NCI-H748 treated with DMSO at 0.1 percent for 48 hours (cell line): ENCODE measurements at regions not wholly inside any gene's neighbourhood (a gene's known extent, or its start where the extent isn't known, plus 50 kb on each side); places are given as distances from the start of the nearest gene placed in this dataset.

Experiments
- DNase-seq: peaks from one replicate; lab custom pipeline; 2025; lab: John Stamatoyannopoulos, UW

- no peak for DNase-seq
These were observed 724.4 kb upstream of the SLITRK5 start for GRCh38 chr13:86946734-86947133.

DNA sequence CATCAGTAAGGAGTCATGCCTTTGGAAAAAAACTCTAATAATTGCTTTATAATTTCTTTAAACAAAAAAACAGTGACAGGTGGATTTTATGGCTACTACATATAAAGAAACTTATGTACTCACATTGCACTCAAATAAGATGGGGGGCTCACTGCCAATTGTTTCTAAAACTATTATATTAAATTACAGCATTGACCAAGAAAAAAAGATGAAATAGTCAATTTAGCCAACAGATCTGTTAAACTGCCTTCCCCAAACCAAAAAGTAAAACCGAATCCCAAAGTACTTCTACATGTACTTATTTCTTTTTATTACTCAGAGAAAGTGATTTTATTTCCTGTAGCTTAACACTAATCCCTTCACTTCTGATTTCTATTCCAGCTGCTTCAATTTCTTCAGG, 716.8 kb upstream of the SLITRK5 start:
- no peak for DNase-seq

DNA sequence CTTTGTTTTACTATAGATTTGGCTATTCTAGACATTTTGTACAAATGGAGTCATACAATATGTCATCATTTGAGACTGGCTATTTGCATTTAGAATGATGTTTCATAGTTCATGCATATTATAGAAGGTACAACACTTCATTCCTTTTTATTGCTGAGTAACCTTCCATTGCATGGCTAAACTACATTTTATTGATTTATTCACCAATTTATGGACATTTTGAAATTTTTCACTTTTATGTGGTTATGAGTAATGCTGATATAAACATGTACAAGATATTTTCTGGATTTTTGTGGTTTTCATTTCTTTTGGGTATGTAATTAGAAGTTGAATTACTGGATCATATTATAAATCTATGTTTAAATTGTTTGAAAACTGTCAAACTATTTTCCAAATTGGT, 710.3 kb upstream of the SLITRK5 start:
- no peak for DNase-seq

- DNase-seq, result no peak
These were observed 696.7 kb upstream of the SLITRK5 start for GRCh38 chr13:86974251-86974994.

DNA sequence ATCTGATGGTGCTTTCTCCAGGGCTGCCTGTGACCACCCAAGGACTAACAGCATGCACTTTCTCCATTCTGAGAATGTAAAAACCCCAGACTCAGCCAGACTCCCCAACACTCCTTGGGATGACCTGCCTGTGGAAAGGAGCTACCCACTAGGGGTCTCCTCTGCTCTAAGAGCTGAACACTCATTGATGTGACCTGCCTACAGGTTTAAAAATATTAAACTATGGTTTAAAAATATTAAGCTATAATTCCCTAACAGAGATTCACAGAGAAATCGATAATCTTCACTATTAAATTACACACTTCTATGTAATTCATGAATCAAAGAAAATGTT, 696.2 kb upstream of the SLITRK5 start:
- no peak for DNase-seq

- no peak for DNase-seq
These were observed 694.4 kb upstream of the SLITRK5 start for GRCh38 chr13:86976521-86977324.

GRCh38 chr13:86986448-86986847, 684.7 kb upstream of the SLITRK5 start:
- DNase-seq, result peak; percentile 75

DNA sequence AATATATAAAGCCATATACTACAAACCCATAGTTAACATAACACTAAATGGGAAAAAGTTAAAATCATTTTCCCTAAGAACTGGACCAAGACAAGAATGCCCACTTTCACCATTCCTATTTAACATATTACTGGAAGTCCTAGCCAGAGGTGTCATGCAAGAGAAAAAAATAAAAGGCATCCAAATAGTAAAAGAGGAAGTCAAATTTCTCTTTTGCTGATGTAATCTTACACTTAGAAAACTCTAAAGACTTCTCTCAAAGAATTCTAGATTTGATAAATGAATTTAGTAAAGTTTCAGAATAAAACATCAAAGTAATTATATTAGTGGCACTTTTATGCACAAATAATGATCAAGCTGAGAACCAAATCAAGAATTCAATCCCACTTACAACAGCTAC, 678.9 kb upstream of the SLITRK5 start:
- DNase-seq, result no peak

GRCh38 chr13:87003265-87003664, 667.9 kb upstream of the SLITRK5 start:
- DNase-seq, result no peak

DNA sequence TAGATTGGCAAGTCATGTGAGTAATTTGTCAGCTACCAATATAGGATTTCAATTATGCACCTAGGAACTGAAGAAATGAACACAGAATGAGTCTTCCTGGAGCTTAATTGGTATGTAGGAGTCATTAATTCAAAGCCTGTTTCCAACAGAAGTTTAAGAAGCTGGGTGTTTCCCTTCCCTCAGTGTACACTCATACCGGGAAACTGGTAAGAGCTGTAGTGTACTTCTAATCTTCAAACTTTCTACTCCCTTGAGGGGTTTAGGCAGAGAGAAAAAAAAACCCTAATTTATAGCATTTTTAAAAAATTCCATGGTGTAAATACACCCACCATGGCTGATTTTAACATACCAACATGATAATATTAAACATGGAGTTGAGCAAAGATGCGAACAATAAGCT, 665.7 kb upstream of the SLITRK5 start:
- no peak for DNase-seq

- no peak for DNase-seq
These were observed 635.6 kb upstream of the SLITRK5 start for GRCh38 chr13:87035526-87035925.

- DNase-seq, result no peak
These were observed 628.2 kb upstream of the SLITRK5 start for GRCh38 chr13:87042946-87043345.

GRCh38 chr13:87052731-87053130, 618.4 kb upstream of the SLITRK5 start:
- no peak for DNase-seq

DNA sequence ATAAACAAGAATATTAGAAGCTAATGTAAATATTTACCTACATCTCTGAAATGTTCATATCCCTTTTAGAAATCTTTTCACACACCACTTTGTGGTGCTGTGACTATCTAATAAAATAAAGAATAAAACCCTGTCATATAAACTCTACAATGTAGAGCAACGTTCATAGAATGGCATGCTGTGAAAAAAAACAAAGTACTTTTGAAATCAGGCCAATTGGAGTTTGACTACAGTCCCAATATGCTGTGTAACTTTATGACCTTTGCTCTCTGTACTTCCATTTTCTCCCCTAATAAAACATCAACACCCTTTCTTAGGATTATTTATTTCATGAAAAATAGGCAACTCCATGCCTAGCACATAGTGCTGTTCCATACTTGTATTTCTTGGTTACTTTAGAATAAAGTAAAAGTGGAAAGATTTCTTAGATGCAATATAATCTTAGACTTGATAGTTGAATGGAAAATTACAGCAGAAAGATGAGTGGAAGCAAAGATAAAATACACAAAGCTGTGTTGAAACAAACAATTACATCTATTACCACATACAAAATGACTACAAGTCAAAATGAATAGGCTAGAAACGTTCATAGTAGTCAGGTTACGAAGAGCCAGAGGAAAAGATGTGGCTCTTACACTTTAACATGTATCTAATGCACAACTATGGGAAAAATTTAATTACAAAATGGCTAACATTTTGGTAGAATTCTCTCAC, 613.2 kb upstream of the SLITRK5 start:
- DNase-seq, result no peak

GRCh38 chr13:87058786-87059329, 612.3 kb upstream of the SLITRK5 start:
- no peak for DNase-seq

DNA sequence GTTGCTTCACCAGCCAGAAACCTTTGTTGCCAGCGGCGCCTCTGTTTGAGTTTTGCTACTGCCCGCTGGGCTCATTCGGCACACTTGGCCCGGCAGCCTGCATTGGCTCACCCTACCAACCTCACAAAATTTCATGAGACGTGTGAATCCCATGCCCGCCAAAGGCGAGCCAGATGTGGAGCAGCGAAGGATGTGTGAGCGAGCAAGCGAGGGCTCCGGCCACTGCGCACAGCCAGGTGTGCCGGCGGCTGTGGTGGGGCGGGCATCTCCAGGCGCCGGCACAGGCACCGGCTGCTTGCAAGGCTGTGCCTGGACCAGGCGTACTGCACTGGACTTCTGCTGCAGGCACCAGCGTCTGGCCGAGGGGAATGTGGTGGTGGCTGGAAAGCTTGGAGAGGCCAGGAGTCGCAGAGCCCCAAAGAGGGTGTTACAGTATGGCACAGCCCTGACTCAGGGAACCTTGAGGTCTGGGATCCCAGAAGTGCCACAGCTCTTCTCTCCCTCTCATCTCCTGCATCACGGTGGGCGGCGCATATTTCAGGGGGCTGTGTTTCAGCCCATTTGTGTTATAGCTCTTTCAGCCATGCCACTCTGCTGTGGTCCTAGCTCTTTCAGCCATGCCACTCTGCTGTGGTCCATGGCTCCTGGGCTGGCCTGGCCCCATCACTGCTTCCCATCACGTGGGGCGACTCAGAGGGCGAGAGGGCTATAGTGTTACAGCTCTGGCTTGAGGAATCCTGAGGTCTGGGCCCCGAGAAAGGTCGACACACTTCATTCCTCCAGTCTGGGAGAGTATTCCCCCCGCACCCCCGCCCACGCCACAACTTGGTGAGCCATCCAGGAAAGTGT, 592.0 kb upstream of the SLITRK5 start:
- no peak for DNase-seq

GRCh38 chr13:87080100-87080779, 590.9 kb upstream of the SLITRK5 start:
- DNase-seq, result no peak

- no peak for DNase-seq
These were observed 587.0 kb upstream of the SLITRK5 start for GRCh38 chr13:87084192-87084591.

DNA sequence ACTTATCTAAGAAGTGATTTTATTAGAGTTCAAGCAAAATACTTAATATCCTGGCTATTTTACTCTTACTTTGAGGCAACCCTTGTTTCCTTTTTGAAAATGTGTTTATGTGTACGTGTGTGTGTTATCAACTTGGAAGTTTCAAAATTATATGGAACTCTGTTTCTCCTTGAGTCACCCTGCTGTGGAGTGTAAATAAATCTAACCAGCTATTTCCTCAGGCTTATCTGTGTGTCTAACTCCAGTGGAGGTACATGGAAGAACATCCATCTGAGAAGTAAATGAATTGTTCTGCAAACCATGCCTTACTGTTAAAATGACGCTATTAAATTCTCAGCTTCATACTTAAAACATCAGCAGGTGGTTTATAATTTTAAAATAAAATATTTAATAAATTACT, 583.4 kb upstream of the SLITRK5 start:
- DNase-seq, result no peak

DNA sequence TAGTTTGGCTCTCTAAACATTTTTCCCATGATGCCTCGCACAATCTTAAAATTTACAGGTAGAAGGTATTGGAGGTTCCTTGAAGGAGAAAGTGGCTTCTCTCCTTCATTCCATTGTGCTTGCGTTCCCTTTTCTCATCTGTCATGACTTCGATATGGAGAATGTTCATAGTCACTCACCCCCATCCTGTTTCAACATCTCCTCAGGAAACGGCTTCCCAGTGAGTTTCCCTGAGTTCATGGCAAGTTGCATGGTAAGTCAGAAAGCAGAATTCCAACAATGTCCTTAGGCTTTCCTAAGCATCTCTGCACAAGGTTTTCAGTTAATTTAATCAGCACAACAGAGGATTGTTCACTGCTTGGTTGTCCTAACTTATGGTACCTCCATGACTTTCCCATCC, 581.8 kb upstream of the SLITRK5 start:
- DNase-seq, result no peak

DNA sequence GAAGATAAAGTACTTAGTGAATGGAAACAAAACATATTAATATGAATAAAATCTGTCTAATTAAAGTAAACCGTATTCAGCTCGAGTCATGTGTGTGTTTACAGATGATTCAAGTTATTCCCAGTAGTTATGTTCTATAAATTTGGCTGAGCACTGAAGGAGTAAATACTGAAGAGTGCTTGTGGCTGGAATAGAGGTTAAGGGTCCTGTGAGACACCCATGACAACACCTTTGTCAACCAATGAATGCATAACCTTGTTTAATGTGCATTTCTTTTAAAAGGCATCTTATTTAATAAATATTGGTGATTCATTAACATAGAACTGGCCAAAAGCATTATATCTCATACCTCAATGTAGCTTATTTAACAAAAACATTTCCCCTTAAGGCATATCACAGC, 577.8 kb upstream of the SLITRK5 start:
- DNase-seq, result no peak
